ENCODE measurements at regions not wholly inside any gene's neighbourhood (a gene's known extent, or its start where the extent isn't known, plus 50 kb on each side); places are given as distances from the start of the nearest gene placed in this dataset.

DNA sequence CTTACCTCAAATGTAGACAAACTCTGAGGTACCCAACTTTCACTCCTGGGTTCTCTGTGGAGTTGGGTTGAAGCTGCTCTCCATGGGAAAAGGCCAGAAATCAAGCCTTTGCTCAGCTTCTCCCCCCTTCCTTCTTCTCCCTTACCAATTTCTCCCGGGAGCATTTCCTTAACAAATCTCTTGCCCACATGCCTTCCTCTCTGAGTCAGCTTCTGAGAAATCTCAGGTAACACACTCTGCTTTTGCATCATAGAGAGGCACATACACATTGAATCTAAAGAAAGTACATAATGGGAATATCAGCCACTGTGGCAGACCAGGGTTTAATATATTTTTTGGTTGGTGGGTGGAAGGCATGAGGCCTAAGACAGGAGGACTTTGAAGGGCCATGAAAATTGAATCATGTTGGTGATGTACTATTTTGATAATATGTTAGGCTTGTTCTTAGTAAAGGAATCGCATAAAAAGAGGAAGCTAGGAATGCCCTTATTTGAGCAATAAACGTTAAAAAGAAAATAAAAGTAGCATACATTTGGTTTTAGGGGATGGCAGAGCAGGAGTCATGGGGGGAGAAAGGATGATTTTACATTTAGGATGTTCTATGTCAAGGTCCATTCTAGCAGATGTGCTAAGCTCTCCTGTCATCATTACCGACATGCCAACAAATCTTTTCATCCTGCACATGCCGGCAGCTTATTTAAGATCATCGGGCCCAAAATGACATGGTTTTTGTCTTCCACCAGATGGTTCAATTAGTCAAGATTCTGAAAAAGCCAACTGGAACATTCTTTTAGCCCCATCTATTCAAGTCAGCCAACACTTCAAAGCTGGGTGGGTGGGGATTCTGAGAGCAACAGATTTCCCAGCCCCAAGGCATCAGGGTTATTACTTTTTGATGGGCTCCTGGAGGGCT, 199.5 kb upstream of the CLINT1 start:
- DNase-seq (ENCODE audit: low spot score) (no peak), ATAC-seq (ENCODE audit: insufficient number of reproducible peaks, low FRiP score, low read depth) (no peak)
- Histone ChIP-seq H3K4me1 (ENCODE audit: control insufficient read depth in 1 of 2, low read depth in 2 of 2) (peaks cover 0 to 13% of the 10 kb centered on the region in 2 donors), H3K27me3 (replicated peaks; ENCODE audit: insufficient read depth) (no peaks in the 10 kb centered on the region), H3K4me3 (no peak overlapping the region), H3K9me3 (no peaks in the 10 kb centered on the region), H3K36me3 (no peaks in the 10 kb centered on the region), H3K27ac (no peak overlapping the region)
- TF ChIP-seq, protein P1, sequence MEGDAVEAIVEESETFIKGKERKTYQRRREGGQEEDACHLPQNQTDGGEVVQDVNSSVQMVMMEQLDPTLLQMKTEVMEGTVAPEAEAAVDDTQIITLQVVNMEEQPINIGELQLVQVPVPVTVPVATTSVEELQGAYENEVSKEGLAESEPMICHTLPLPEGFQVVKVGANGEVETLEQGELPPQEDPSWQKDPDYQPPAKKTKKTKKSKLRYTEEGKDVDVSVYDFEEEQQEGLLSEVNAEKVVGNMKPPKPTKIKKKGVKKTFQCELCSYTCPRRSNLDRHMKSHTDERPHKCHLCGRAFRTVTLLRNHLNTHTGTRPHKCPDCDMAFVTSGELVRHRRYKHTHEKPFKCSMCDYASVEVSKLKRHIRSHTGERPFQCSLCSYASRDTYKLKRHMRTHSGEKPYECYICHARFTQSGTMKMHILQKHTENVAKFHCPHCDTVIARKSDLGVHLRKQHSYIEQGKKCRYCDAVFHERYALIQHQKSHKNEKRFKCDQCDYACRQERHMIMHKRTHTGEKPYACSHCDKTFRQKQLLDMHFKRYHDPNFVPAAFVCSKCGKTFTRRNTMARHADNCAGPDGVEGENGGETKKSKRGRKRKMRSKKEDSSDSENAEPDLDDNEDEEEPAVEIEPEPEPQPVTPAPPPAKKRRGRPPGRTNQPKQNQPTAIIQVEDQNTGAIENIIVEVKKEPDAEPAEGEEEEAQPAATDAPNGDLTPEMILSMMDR (IDR thresholded peaks at IDR 0.05), result no peak

GRCh38 chr5:158056130-158056825, 197.3 kb upstream of the CLINT1 start:
- H3K27me3 ChIP-seq (replicated peaks; ENCODE audit: insufficient read depth), result no peaks in the 10 kb centered on the region
- peaks cover 0 to 13% of the 10 kb centered on the region in 2 donors for H3K4me1 ChIP-seq (ENCODE audit: control insufficient read depth in 1 of 2, low read depth in 2 of 2)
- no peak for DNase-seq (ENCODE audit: low spot score)
- no peak overlapping the region for H3K4me3 ChIP-seq
- ATAC-seq (ENCODE audit: insufficient number of reproducible peaks, low FRiP score, low read depth), result no peak
- H3K27ac ChIP-seq, result no peak overlapping the region
- TF ChIP-seq, protein P1 (IDR thresholded peaks at IDR 0.05), result no peak
- no peaks in the 10 kb centered on the region for H3K36me3 ChIP-seq
- H3K9me3 ChIP-seq, result no peaks in the 10 kb centered on the region

DNA sequence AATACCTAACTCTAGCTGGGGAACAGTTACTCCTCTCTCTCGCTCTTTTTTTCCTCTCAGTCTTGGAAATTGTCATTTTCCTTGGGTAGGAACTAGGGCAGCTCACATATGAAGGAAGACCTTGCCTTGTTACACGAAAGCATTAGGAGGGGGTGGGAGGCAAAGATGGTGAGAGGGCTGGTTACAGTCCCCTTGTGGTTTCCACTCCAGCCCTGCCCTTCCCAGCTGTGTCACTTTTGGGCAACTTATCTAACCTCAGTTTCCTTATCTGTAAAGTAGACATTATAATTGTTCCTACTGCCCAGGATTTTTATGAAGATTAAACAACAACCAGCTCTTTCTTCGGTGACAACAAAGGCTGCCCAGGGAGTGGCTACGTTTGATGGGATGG, 196.2 kb upstream of the CLINT1 start:
- Histone ChIP-seq H3K27ac (no peak overlapping the region), H3K4me3 (no peak overlapping the region), H3K36me3 (no peaks in the 10 kb centered on the region), H3K27me3 (replicated peaks; ENCODE audit: insufficient read depth) (no peaks in the 10 kb centered on the region), H3K4me1 (ENCODE audit: control insufficient read depth in 1 of 2, low read depth in 2 of 2) (peaks cover 0 to 24% of the 10 kb centered on the region in 2 donors), H3K9me3 (no peaks in the 10 kb centered on the region)
- TF ChIP-seq, protein P1 (IDR thresholded peaks at IDR 0.05), result no peak
- ATAC-seq (ENCODE audit: insufficient number of reproducible peaks, low FRiP score, low read depth) (no peak), DNase-seq (ENCODE audit: low spot score) (no peak)

DNA sequence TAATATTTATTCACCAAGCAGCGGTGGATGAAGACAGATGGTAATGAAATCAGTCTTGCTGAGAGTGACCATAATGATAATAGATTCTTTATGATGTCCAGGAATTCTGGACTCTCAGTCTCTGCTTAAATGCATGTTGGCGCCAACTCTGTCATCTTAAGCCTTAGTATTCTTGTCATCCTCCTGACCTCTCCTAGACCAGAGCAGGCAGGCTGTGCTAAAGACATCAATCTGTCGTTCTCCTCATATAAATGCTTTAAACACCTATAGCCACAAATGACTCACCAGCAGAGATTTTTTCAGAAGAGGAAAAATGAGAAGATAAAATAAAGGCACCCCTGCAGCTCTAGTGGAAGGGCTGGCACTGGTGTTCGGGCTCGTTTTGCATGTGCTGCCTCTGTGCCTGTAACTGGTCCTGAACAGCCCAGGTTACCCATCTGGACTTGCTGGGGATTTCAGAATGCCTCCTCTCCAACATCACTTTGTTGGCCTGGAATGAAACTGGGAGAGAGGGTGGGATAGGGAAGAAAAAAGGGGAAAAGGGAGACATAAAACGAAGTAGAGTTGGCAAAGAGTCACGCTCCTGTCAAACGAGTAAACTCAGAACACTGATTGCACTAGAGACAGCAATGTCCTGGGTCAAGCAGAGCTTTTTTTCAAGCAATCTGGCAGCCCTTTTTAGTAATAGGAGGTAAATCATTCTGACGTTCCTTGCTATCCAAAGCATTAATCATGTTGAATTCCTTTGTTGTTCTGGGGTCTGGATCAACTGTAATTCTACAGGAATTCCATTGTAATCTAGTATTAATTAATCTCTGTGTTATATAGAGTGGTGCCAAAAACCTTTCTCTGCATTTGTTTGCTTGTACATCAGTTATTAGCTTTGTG, 195.5 kb upstream of the CLINT1 start:
- no peak overlapping the region for H3K4me3 ChIP-seq
- TF ChIP-seq, protein P1 (IDR thresholded peaks at IDR 0.05), result no peak
- H3K9me3 ChIP-seq, result no peaks in the 10 kb centered on the region
- ATAC-seq (ENCODE audit: insufficient number of reproducible peaks, low FRiP score, low read depth) (no peak), DNase-seq (ENCODE audit: low spot score) (no peak)
- no peaks in the 10 kb centered on the region for H3K36me3 ChIP-seq
- peaks cover 0 to 24% of the 10 kb centered on the region in 2 donors for H3K4me1 ChIP-seq (ENCODE audit: control insufficient read depth in 1 of 2, low read depth in 2 of 2)
- H3K27ac ChIP-seq, result no peak overlapping the region
- no peaks in the 10 kb centered on the region for H3K27me3 ChIP-seq (replicated peaks; ENCODE audit: insufficient read depth)
